Stimulated activated CD8-positive, alpha-beta memory T cell treated with anti-CD3 and anti-CD28 coated beads, Interleukin-15, amount 100 ng/mL, for 24 hours (primary cell): ENCODE measurements at regions not wholly inside any gene's neighbourhood (a gene's known extent, or its start where the extent isn't known, plus 50 kb on each side); places are given as distances from the start of the nearest gene placed in this dataset.
"Not testable (repeated sequence)": the region's sequence is repeated elsewhere in the genome, so short reads cannot be mapped to it uniquely, and the experiment has no call there.

Source experiments
- DNase-seq: peaks from one replicate; pipeline ENCODE4 v3.0.0-alpha.2; 2020; ENCODE audit warnings: low read depth

- DNase-seq = no peak
Measured at GRCh38 chr5:156076912-156077311, 250.1 kb upstream of the SGCD start.

DNA sequence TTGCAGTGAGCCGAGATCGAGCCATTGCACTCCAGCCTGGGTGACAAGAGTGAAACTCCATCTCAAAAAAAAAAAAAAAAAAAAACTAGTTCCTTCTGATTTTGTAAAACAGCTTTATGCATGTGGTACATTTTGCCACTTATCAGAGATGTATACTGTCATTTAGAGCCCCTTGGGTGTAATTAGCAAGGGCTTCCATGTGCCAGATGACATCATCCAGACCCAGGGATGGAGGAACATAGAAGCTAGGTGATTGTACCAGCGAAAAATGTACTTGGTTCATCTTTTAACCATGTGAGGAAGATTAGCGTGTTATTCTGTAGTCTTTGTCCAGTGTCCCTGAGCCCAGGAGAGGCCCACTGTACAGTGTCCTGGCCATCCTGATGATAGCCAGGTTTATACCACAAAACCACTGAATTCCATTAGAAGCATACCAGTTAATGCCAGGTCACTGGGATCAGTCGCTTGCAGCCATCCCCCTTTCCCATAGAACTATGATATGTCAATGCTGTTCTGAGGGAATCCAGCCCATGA lies 239.3 kb upstream of the SGCD start:
- DNase-seq = no peak

GRCh38 chr5:156089955-156090940 lies 236.7 kb upstream of the SGCD start:
- not testable (repeated sequence) for DNase-seq

GRCh38 chr5:156093024-156093423 lies 233.9 kb upstream of the SGCD start:
- no peak for DNase-seq

DNA sequence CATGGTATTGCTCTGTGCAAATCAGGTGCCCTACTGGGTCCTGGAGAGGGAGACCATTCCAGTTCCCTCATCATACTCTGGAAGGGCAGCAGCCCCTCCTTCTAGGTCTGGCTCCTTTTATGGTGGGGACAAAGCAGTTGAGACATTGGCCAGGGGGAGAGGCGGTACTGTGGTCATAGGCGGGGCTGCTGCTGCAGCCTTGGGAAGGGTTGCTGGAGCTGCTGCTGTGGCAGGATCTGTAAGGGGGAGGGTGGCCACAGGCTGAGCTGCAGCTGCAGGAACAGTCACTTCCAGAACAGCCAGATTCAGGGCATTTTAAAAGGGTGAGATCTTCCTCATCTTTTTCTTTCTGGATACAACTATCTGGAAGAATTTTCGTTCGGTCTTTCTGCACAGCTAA lies 233.0 kb upstream of the SGCD start:
- DNase-seq = no peak

GRCh38 chr5:156095709-156096241 lies 231.2 kb upstream of the SGCD start:
- no peak for DNase-seq

DNA sequence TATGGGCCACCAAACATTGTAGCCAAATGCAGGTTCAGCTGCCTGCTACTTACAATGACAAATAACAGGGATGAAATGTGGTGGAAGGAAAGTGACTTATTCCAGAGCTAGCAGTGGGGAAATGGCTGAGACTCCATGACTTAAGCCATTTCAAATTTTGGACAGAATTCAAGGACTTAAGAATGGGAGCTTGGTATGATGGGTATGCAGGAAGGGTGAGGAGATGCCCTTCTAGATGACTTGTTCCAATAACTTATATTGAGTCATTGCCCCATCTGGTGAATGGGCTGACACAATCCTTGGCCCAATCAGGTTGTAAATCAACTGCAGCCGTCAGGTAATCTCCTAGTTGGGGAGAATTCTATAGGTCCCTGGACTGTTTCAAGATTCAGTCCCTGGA lies 230.7 kb upstream of the SGCD start:
- no peak for DNase-seq

DNA sequence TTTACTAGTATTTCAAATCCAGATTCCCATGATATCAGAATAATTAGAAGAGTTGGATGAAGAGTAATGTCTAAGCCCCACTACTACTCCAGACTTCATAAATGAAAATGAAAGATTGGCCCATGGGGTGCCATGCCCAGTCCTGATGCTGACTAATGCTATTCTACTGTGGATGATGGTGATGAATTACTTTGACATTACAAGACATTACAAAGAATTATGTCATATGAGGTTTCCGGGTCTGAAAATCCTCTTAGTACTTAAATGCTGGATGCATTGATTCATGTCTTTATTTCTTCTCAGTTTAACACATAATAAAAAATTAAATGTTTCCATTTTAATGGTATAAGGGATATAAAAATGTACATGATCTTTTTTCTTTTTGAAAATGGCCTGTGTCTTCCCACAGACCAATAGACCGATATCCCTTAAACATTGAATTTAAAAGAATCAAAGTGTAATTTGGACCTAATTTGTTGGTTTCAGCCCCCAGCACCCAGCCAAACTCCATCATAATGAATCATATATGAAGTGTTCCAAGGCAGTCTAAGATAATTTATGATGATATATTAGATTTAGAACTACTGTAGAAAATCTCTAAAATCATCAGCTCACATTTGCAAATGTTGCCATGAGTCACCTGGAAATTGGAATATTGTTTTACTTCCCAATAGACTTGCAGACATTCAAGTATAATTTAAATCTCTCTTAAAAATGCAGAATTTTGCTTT lies 223.6 kb upstream of the SGCD start:
- DNase-seq = no peak

GRCh38 chr5:156109317-156110023 lies 217.5 kb upstream of the SGCD start:
- no peak for DNase-seq

GRCh38 chr5:156119692-156120091 lies 207.3 kb upstream of the SGCD start:
- DNase-seq = no peak

DNA sequence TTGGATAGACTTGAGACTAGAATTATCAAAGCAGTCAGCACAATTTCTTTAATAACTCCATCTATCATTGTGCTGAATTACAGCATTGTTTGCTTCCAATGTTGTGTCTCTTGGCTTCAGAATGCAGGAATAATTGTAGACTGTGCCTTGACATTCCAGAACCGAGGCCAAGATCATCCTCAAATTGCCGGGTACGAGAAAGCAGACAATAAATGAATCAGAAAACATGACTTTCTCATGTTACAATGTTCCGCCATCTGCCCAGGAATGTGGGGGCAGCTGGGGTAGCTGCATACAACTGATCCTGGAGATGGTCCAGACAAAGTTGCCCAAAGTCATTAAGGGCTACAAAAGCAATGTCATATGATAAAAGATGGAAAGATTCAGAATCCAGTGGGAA lies 206.2 kb upstream of the SGCD start:
- no peak for DNase-seq

DNA sequence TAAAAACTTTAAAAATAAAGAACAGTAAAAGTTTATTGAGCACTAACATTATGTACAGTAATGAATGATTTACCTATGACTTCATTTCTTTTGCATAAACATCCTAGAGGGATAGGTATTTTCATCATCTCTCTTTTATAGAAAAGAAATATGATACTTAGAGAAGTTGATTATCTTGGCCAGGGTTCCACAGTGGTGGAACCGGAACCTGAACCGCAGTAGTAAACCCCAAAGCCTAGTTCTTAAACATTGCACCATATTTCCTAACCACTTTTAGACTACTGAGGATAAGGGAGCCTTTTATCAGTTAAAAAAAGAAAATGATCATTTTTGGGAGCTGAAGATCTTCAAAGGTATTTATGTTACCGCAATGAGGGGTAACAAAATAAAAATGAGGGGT lies 205.7 kb upstream of the SGCD start:
- no peak for DNase-seq

DNA sequence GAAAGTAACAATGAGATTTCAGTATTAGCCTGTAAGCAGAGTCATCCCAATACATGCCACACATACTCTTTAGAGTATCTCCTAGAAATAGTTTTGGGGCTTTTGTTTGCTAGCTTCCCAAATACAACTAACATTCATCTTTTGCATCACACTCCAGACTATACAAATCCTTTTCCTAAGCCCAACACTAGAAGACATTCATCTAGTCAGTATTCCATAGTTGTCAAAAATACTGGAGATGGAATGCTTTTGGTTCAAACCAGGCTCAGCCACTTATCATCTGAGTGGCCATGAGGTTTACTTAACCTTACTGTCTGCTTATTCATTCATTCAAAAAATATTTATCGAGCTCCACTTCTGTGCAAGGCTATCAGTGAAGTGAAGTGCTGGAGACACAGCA lies 205.1 kb upstream of the SGCD start:
- DNase-seq = no peak

DNA sequence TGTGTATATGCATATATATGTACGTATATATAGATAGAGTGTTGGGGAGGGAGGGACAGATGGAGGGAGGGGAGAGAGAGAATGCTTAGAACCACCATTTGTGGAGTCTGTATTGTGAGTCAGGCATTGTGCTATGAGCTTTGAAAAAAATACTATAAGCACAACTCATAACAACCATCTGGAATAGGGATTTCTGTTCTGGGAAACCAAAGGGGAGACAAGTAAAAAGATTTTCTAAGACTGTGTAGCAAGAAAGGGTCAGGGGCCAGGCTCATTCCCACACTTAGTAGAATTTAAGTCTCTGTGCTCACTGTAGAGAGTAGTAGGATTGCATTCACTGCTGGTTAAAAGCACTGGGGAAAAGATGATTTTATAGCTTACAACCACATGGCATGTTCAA lies 202.3 kb upstream of the SGCD start:
- no peak for DNase-seq

GRCh38 chr5:156125118-156125517 lies 201.8 kb upstream of the SGCD start:
- no peak for DNase-seq

DNA sequence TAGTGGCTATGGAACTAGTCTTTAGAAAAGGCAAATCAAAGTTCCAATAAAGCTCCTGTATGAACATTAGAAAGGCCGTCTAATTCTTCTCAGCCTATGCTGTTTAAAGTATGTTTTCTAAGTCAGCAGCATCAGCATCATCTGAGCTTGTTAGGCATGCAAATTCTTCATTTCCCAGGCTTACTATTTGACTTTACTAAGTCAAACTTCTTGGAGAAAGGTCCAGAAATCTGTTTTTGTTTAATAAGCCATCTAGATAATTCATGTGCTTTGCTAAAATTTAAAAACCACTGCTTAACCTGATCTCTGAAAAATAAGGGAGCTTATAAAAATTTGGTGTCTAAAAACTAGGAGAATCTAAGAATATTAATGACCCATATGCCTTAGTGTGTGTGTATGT lies 200.2 kb upstream of the SGCD start:
- no peak for DNase-seq

GRCh38 chr5:156128026-156128425 lies 198.9 kb upstream of the SGCD start:
- no peak for DNase-seq

DNA sequence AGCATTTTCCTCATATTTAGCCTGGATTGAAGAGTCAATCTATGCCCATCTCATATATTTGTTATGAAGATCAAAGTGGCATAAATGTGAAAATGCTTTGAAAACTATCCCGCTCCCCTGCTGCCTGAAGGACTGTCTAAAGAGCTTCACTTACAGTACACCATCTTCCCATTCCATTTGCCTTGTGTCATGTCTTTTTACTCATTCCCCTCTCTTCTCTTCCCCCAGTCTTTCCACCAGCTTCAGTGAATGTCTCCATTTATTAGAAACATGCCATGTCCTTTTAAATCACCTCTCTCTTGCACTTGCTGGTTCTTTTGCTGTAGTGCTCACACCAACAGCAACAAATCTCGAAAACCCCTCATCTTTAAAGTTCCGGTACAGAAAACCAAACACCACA lies 192.7 kb upstream of the SGCD start:
- DNase-seq = no peak

GRCh38 chr5:156135531-156135930 lies 191.4 kb upstream of the SGCD start:
- no peak for DNase-seq

DNA sequence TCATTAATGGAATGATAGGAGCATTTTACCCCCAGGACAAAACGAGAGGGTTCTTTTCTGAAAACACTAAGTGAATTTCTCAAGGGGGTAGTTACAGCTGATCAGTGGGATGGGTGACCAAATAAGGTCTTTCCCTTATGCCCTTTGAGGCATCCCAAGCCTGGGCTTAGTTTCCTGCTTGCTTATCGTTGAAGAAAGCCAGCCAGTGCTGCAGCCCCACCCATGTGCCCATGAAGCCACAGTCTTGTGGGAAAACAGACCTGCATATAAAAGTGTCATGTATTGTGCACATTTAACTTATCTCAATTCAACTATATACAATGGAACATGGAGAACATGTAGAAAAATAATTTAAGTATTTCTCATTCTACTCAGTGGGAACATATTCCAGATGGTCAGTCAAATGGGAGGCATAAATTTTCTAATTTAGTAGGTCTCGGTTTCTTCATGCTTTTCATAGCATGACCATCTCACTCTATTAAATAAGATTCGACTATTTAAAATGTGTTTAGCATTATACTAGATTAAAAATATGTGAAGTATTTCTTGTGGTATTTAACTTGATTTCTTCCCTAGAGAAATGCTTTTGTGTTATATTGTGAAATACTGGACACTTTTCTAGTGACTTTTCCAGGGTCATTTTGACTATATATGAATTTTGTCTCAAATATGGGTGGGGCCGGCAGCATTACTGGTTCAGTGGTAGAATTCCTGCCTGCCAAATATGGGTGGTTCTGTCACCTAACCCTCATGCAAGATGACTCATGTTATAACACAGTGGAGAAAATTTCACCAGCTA lies 189.7 kb upstream of the SGCD start:
- DNase-seq = no peak

- DNase-seq = no peak
Measured at GRCh38 chr5:156142867-156143266, 184.1 kb upstream of the SGCD start.
